WTC11 (cell line): ENCODE measurements at regions not wholly inside any gene's neighbourhood (a gene's known extent, or its start where the extent isn't known, plus 50 kb on each side); places are given as distances from the start of the nearest gene placed in this dataset.

Source experiments
- ATAC-seq: fragments of 200-7000 bp; cut with Tn5 transposase; 2 replicates; pipeline ENCODE4 v1.10.0; 2021; ENCODE audit warnings: mild to moderate bottlenecking, moderate library complexity
- CTCF ChIA-PET: fragments of 300-600 bp; sonication (Branson Sonifier 250); formaldehyde crosslinking; loops from one replicate; lab custom pipeline; 2021; ENCODE audit warnings: antibody characterized with exemption; lab: Charles Lee
- POLR2A ChIA-PET: fragments of 350-600 bp; sonication (Branson Sonifier 250); formaldehyde crosslinking; loops from one replicate; lab custom pipeline; 2021; ENCODE audit warnings: antibody characterized with exemption; lab: Charles Lee
- DNase-seq: peaks from one replicate; pipeline ENCODE4 v3.0.0; 2021; ENCODE audit warnings: low spot score
- H3K27ac Mint-ChIP-seq: 2 replicates; pipeline ENCODE4 v1.8.0; 2021; ENCODE audit warnings: mixed read lengths
- H3K27me3 Mint-ChIP-seq: 2 replicates; pipeline ENCODE4 v1.8.0; 2021; ENCODE audit warnings: low read depth, mild to moderate bottlenecking, moderate library complexity, mixed read lengths
- H3K36me3 Mint-ChIP-seq: 2 replicates; pipeline ENCODE4 v1.8.0; 2021; ENCODE audit warnings: mixed read lengths
- H3K4me1 Mint-ChIP-seq: 2 replicates; pipeline ENCODE4 v1.8.0; 2022; ENCODE audit warnings: mixed read lengths
- H3K4me3 Mint-ChIP-seq: 2 replicates; pipeline ENCODE4 v1.8.0; 2021; ENCODE audit warnings: mild to moderate bottlenecking, moderate library complexity, mixed read lengths
- H3K9me3 Mint-ChIP-seq: 2 replicates; pipeline ENCODE4 v1.8.0; 2021; ENCODE audit warnings: mixed read lengths
- CREM ChIP-seq: sonication (generic); formaldehyde crosslinking; IDR thresholded peaks from 2 replicates; pipeline ENCODE4 v1.8.1; 2022; ENCODE audit warnings: mild to moderate bottlenecking, missing genetic modification reagents, moderate library complexity
- FOXK1 ChIP-seq: sonication (generic); formaldehyde crosslinking; IDR thresholded peaks from 2 replicates; pipeline ENCODE4 v1.8.0; 2022; ENCODE audit warnings: mild to moderate bottlenecking, moderate library complexity, missing genetic modification reagents
- KAT7 ChIP-seq: sonication (generic); formaldehyde crosslinking; IDR thresholded peaks from 2 replicates; pipeline ENCODE4 v1.8.1; 2023; ENCODE audit warnings: missing genetic modification reagents, mild to moderate bottlenecking, borderline replicate concordance
- NFE2L1 ChIP-seq: sonication (generic); formaldehyde crosslinking; IDR thresholded peaks from 2 replicates; pipeline ENCODE4 v1.8.1; 2023; ENCODE audit warnings: missing genetic modification reagents
- NR3C1 ChIP-seq: sonication (generic); formaldehyde crosslinking; conservative IDR thresholded peaks from 2 replicates; pipeline ENCODE4 v1.8.1; 2023; ENCODE audit warnings: low read depth, mild to moderate bottlenecking, missing genetic modification reagents
- RELA ChIP-seq: sonication (generic); formaldehyde crosslinking; IDR thresholded peaks from 2 replicates; pipeline ENCODE4 v1.8.1; 2022; ENCODE audit warnings: missing genetic modification reagents, mild to moderate bottlenecking, borderline replicate concordance
- TCF7 ChIP-seq: sonication (generic); formaldehyde crosslinking; IDR thresholded peaks from 2 replicates; pipeline ENCODE4 v1.8.0; 2022; ENCODE audit warnings: mild to moderate bottlenecking, low read depth, missing genetic modification reagents, moderate library complexity
- ZBTB21 ChIP-seq: sonication (generic); formaldehyde crosslinking; IDR thresholded peaks from 2 replicates; pipeline ENCODE4 v1.8.1; 2023; ENCODE audit warnings: mild to moderate bottlenecking, missing genetic modification reagents, borderline replicate concordance
- ZNF138 ChIP-seq: sonication (generic); formaldehyde crosslinking; conservative IDR thresholded peaks from 2 replicates; pipeline ENCODE4 v1.8.1; 2022; ENCODE audit warnings: mild to moderate bottlenecking, moderate library complexity, missing genetic modification reagents
- ZNF416 ChIP-seq: fragments of 250-450 bp; sonication (Bioruptor Pico); IDR thresholded peaks from 2 replicates; pipeline ENCODE4 v1.9.0; 2021; ENCODE audit warnings: mild to moderate bottlenecking, inconsistent platforms
- TF ChIP-seq, protein P1 (sequence below): sonication (generic); formaldehyde crosslinking; conservative IDR thresholded peaks from 2 replicates; pipeline ENCODE4 v1.8.1; 2023; ENCODE audit warnings: mild to moderate bottlenecking, low read depth, missing genetic modification reagents, moderate library complexity
- TF ChIP-seq, protein P2 (sequence below): sonication (generic); formaldehyde crosslinking; IDR thresholded peaks from 2 replicates; pipeline ENCODE4 v1.8.1; 2023; ENCODE audit warnings: mild to moderate bottlenecking, missing genetic modification reagents
- TF ChIP-seq, protein P3 (sequence below): fragments of 250-450 bp; sonication (Bioruptor Pico); IDR thresholded peaks from 2 replicates; pipeline ENCODE4 v2.1.2; 2022; ENCODE audit warnings: mild to moderate bottlenecking, moderate library complexity
- TF ChIP-seq, protein P4 (sequence below): sonication (generic); formaldehyde crosslinking; IDR thresholded peaks from 2 replicates; pipeline ENCODE4 v1.8.0; 2022; ENCODE audit warnings: mild to moderate bottlenecking, missing genetic modification reagents
- TF ChIP-seq, protein P5 (sequence below): fragments of 200-600 bp; IDR thresholded peaks from 2 replicates; pipeline ENCODE4 v1.8.0; 2022; ENCODE audit warnings: antibody characterized with exemption

DNA sequence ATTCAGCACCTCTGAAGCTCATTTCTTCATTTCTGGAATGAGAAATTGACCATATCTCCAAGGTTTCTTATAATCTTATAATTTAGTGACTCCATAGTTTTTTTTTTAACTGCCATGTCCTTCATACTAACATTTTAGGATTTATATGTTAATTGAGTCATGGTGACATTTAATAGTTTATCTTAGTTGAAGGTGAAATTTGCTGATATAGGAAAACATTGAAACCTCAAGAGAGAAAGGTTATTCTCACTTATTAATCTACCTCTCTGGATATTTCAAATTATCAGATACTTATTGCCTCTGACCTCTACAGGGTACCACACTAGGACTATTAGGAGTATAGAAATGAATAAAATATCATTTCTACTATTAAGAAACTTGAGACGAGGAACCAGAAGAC lies 499.0 kb downstream of the NUP35 start:
- Mint-ChIP-seq H3K9me3 (peaks cover 27% of the 10 kb centered on the region), H3K4me3 (no peak overlapping the region), H3K27me3 (no peaks in the 10 kb centered on the region), H3K27ac (no peak overlapping the region), H3K4me1 (no peaks in the 10 kb centered on the region)
- POLR2A ChIA-PET, result no interaction called here
- no peak for ATAC-seq
- CTCF ChIA-PET, result no interaction called here
- TF ChIP-seq RELA (CRISPR knock-in tag) (no peak), ZBTB21 (CRISPR knock-in tag) (no peak)
- TF ChIP-seq, protein P1, sequence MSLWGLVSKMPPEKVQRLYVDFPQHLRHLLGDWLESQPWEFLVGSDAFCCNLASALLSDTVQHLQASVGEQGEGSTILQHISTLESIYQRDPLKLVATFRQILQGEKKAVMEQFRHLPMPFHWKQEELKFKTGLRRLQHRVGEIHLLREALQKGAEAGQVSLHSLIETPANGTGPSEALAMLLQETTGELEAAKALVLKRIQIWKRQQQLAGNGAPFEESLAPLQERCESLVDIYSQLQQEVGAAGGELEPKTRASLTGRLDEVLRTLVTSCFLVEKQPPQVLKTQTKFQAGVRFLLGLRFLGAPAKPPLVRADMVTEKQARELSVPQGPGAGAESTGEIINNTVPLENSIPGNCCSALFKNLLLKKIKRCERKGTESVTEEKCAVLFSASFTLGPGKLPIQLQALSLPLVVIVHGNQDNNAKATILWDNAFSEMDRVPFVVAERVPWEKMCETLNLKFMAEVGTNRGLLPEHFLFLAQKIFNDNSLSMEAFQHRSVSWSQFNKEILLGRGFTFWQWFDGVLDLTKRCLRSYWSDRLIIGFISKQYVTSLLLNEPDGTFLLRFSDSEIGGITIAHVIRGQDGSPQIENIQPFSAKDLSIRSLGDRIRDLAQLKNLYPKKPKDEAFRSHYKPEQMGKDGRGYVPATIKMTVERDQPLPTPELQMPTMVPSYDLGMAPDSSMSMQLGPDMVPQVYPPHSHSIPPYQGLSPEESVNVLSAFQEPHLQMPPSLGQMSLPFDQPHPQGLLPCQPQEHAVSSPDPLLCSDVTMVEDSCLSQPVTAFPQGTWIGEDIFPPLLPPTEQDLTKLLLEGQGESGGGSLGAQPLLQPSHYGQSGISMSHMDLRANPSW (CRISPR knock-in tag), result no peak
- TF ChIP-seq, all 79 proteins: peak for 0
- DNase-seq, result no peak
- H3K36me3 Mint-ChIP-seq, result peaks cover 16% of the 10 kb centered on the region

DNA sequence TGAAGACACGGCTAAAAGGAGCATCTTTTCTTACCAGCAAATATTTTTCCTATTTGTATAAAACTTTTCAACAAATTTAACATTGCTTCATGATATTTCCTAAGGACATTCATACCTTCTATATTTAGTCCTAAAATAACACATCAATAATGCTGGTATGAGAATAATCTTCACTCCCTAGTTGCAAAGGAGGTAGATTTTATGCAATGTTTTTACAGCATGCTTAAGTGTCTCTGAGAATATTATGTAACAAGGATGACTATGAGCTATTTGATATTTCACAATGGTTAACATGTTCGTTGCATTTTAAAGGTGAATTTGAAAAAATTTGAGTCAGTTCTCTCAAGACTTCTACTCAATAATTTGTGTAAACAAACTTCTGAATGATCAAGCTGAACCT lies 506.7 kb downstream of the NUP35 start:
- CTCF ChIA-PET, result no interaction called here
- no peak for ATAC-seq
- Mint-ChIP-seq H3K27me3 (no peaks in the 10 kb centered on the region), H3K9me3 (no peaks in the 10 kb centered on the region), H3K27ac (no peak overlapping the region), H3K36me3 (no peaks in the 10 kb centered on the region), H3K4me3 (no peak overlapping the region)
- TF ChIP-seq, protein P2, sequence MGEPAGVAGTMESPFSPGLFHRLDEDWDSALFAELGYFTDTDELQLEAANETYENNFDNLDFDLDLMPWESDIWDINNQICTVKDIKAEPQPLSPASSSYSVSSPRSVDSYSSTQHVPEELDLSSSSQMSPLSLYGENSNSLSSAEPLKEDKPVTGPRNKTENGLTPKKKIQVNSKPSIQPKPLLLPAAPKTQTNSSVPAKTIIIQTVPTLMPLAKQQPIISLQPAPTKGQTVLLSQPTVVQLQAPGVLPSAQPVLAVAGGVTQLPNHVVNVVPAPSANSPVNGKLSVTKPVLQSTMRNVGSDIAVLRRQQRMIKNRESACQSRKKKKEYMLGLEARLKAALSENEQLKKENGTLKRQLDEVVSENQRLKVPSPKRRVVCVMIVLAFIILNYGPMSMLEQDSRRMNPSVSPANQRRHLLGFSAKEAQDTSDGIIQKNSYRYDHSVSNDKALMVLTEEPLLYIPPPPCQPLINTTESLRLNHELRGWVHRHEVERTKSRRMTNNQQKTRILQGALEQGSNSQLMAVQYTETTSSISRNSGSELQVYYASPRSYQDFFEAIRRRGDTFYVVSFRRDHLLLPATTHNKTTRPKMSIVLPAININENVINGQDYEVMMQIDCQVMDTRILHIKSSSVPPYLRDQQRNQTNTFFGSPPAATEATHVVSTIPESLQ (CRISPR knock-in tag), result no peak
- TF ChIP-seq FOXK1 (CRISPR knock-in tag), result no peak
- TF ChIP-seq TCF7 (CRISPR knock-in tag), result no peak
- TF ChIP-seq, protein P3, sequence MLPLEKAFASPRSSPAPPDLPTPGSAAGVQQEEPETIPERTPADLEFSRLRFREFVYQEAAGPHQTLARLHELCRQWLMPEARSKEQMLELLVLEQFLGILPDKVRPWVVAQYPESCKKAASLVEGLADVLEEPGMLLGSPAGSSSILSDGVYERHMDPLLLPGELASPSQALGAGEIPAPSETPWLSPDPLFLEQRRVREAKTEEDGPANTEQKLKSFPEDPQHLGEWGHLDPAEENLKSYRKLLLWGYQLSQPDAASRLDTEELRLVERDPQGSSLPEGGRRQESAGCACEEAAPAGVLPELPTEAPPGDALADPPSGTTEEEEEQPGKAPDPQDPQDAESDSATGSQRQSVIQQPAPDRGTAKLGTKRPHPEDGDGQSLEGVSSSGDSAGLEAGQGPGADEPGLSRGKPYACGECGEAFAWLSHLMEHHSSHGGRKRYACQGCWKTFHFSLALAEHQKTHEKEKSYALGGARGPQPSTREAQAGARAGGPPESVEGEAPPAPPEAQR, result no peak
- TF ChIP-seq, protein P4, sequence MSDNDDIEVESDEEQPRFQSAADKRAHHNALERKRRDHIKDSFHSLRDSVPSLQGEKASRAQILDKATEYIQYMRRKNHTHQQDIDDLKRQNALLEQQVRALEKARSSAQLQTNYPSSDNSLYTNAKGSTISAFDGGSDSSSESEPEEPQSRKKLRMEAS (CRISPR knock-in tag), result no peak
- TF ChIP-seq ZNF416 (CRISPR knock-in tag), result no peak
- no peak for TF ChIP-seq KAT7 (CRISPR knock-in tag)
- TF ChIP-seq ZNF138, result no peak
- no peak for TF ChIP-seq NR3C1 (CRISPR knock-in tag)
- TF ChIP-seq ZBTB21 (CRISPR knock-in tag), result no peak
- no peak for TF ChIP-seq CREM (CRISPR knock-in tag)
- TF ChIP-seq, all 79 proteins: peak for 0
- no peaks in the 10 kb centered on the region for H3K4me1 Mint-ChIP-seq
- POLR2A ChIA-PET, result no interaction called here
- no peak for DNase-seq

DNA sequence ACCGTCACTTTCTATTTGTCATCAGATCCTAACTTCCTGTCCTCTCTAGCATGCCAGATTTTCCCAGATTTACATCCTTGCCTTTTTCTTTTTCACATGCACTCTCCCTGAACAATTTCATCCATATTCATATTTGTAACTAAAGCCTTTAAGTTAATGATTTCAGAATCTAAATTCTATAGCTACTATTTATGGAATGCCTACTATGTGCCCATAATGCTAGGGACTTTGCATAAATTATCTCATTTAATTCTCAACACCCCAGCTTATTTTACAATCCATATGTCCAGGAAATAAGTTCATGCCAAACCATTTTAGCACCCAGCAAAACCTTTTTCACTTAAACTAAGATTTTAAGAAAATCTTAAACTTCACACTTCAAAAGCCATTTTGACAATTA lies 531.9 kb downstream of the NUP35 start:
- ChIA-PET POLR2A (no interaction called here), CTCF (no interaction called here)
- DNase-seq (no peak), ATAC-seq (no peak)
- no peak for TF ChIP-seq NR3C1 (CRISPR knock-in tag)
- TF ChIP-seq NFE2L1, result no peak
- TF ChIP-seq, protein P5, sequence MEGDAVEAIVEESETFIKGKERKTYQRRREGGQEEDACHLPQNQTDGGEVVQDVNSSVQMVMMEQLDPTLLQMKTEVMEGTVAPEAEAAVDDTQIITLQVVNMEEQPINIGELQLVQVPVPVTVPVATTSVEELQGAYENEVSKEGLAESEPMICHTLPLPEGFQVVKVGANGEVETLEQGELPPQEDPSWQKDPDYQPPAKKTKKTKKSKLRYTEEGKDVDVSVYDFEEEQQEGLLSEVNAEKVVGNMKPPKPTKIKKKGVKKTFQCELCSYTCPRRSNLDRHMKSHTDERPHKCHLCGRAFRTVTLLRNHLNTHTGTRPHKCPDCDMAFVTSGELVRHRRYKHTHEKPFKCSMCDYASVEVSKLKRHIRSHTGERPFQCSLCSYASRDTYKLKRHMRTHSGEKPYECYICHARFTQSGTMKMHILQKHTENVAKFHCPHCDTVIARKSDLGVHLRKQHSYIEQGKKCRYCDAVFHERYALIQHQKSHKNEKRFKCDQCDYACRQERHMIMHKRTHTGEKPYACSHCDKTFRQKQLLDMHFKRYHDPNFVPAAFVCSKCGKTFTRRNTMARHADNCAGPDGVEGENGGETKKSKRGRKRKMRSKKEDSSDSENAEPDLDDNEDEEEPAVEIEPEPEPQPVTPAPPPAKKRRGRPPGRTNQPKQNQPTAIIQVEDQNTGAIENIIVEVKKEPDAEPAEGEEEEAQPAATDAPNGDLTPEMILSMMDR, result no peak
- no peaks in the 10 kb centered on the region for H3K4me1 Mint-ChIP-seq
- no peaks in the 10 kb centered on the region for H3K27me3 Mint-ChIP-seq
- H3K27ac Mint-ChIP-seq, result no peak overlapping the region
- peaks cover 21% of the 10 kb centered on the region for H3K9me3 Mint-ChIP-seq
- H3K4me3 Mint-ChIP-seq, result no peak overlapping the region
- H3K36me3 Mint-ChIP-seq, result peaks cover 8% of the 10 kb centered on the region; the same call in 1 of the 2 replicates
